ENCODE measurements at regions not wholly inside any gene's neighbourhood (a gene's known extent, or its start where the extent isn't known, plus 50 kb on each side); places are given as distances from the start of the nearest gene placed in this dataset.
A peak's percentile ranks its signal among the peaks of the same experiment; 100 is the strongest.

GRCh38 chr9:107548298-107549142, 59.0 kb upstream of the KLF4 start:
- no peak overlapping the region for H3K4me3 ChIP-seq (ENCODE audit: control insufficient read depth in 1 of 7, extremely low read depth in 1 of 7, insufficient read depth in 4 of 7, low read depth in 2 of 7, low read length in 6 of 7)
- H3K9me3 ChIP-seq (ENCODE audit: control extremely low read depth in 1 of 5, control insufficient read depth in 4 of 5, insufficient read depth in 2 of 5, low read depth in 1 of 5, low read length in 4 of 5): no peaks in the 10 kb centered on the region
- no peak overlapping the region for H3K27ac ChIP-seq (ENCODE audit: insufficient read depth in 1 of 2, low read depth in 1 of 2, low read length in 2 of 2, poor library complexity in 1 of 2, severe bottlenecking in 2 of 2)
- H3K27me3 ChIP-seq (replicated peaks in 2 of 5; ENCODE audit: control insufficient read depth in 4 of 5, insufficient read depth in 5 of 5, low read length in 4 of 5): no peaks in the 10 kb centered on the region
- ChIA-PET POLR2A (no interaction called here), CTCF (no interaction called here)
- 82% methylated on average over 7 of the region's 10 CpGs for WGBS (ENCODE audit: insufficient coverage)
- peak; percentile 2 to 56 (median 42) for DNase-seq
- H3K36me3 ChIP-seq (ENCODE audit: control insufficient read depth in 4 of 4, insufficient read depth in 4 of 4, low read length in 3 of 4): no peaks in the 10 kb centered on the region
- H3K4me1 ChIP-seq (ENCODE audit: control extremely low read depth in 1 of 4, control insufficient read depth in 4 of 4, insufficient read depth in 4 of 4, low read length in 3 of 4): peaks cover 0 to 7% (median 1%) of the 10 kb centered on the region in 4 experiments

- no peak for DNase-seq
- ChIA-PET POLR2A (no interaction called here), CTCF (no interaction called here)
- no peaks in the 10 kb centered on the region for H3K9me3 ChIP-seq (ENCODE audit: control extremely low read depth in 1 of 5, control insufficient read depth in 4 of 5, insufficient read depth in 2 of 5, low read depth in 1 of 5, low read length in 4 of 5)
- peaks cover 0 to 7% (median 1%) of the 10 kb centered on the region in 4 experiments for H3K4me1 ChIP-seq (ENCODE audit: control extremely low read depth in 1 of 4, control insufficient read depth in 4 of 4, insufficient read depth in 4 of 4, low read length in 3 of 4)
- H3K4me3 ChIP-seq (ENCODE audit: control insufficient read depth in 1 of 7, extremely low read depth in 1 of 7, insufficient read depth in 4 of 7, low read depth in 2 of 7, low read length in 6 of 7): no peak overlapping the region
- no peaks in the 10 kb centered on the region for H3K27me3 ChIP-seq (replicated peaks in 2 of 5; ENCODE audit: control insufficient read depth in 4 of 5, insufficient read depth in 5 of 5, low read length in 4 of 5)
- no peaks in the 10 kb centered on the region for H3K36me3 ChIP-seq (ENCODE audit: control insufficient read depth in 4 of 4, insufficient read depth in 4 of 4, low read length in 3 of 4)
- WGBS (ENCODE audit: insufficient coverage): 46% methylated on average over 3 of the region's 3 CpGs
- no peak overlapping the region for H3K27ac ChIP-seq (ENCODE audit: insufficient read depth in 1 of 2, low read depth in 1 of 2, low read length in 2 of 2, poor library complexity in 1 of 2, severe bottlenecking in 2 of 2)
Measured at GRCh38 chr9:107547772-107548297, 58.3 kb upstream of the KLF4 start.

- H3K4me3 ChIP-seq (ENCODE audit: control insufficient read depth in 1 of 7, extremely low read depth in 1 of 7, insufficient read depth in 4 of 7, low read depth in 2 of 7, low read length in 6 of 7): no peak overlapping the region
- no peak overlapping the region for H3K27ac ChIP-seq (ENCODE audit: insufficient read depth in 1 of 2, low read depth in 1 of 2, low read length in 2 of 2, poor library complexity in 1 of 2, severe bottlenecking in 2 of 2)
- no peak for DNase-seq
- WGBS (ENCODE audit: insufficient coverage): no CpG with 5 or more reads among the region's 2 CpGs
- peaks cover 0 to 7% (median 1%) of the 10 kb centered on the region in 4 experiments for H3K4me1 ChIP-seq (ENCODE audit: control extremely low read depth in 1 of 4, control insufficient read depth in 4 of 4, insufficient read depth in 4 of 4, low read length in 3 of 4)
- POLR2A ChIA-PET: no interaction called here
- H3K9me3 ChIP-seq (ENCODE audit: control extremely low read depth in 1 of 5, control insufficient read depth in 4 of 5, insufficient read depth in 2 of 5, low read depth in 1 of 5, low read length in 4 of 5): no peaks in the 10 kb centered on the region
- CTCF ChIA-PET: no interaction called here
- no peaks in the 10 kb centered on the region for H3K27me3 ChIP-seq (replicated peaks in 2 of 5; ENCODE audit: control insufficient read depth in 4 of 5, insufficient read depth in 5 of 5, low read length in 4 of 5)
- no peaks in the 10 kb centered on the region for H3K36me3 ChIP-seq (ENCODE audit: control insufficient read depth in 4 of 4, insufficient read depth in 4 of 4, low read length in 3 of 4)
Measured at GRCh38 chr9:107547303-107547702, 57.7 kb upstream of the KLF4 start.

GRCh38 chr9:107546859-107547258, 57.3 kb upstream of the KLF4 start:
- Histone ChIP-seq H3K4me1 (ENCODE audit: control extremely low read depth in 1 of 4, control insufficient read depth in 4 of 4, insufficient read depth in 4 of 4, low read length in 3 of 4) (peaks cover 0 to 7% (median 1%) of the 10 kb centered on the region in 4 experiments), H3K27ac (ENCODE audit: insufficient read depth in 1 of 2, low read depth in 1 of 2, low read length in 2 of 2, poor library complexity in 1 of 2, severe bottlenecking in 2 of 2) (no peak overlapping the region), H3K9me3 (ENCODE audit: control extremely low read depth in 1 of 5, control insufficient read depth in 4 of 5, insufficient read depth in 2 of 5, low read depth in 1 of 5, low read length in 4 of 5) (no peaks in the 10 kb centered on the region), H3K27me3 (replicated peaks in 2 of 5; ENCODE audit: control insufficient read depth in 4 of 5, insufficient read depth in 5 of 5, low read length in 4 of 5) (no peaks in the 10 kb centered on the region), H3K4me3 (ENCODE audit: control insufficient read depth in 1 of 7, extremely low read depth in 1 of 7, insufficient read depth in 4 of 7, low read depth in 2 of 7, low read length in 6 of 7) (no peak overlapping the region), H3K36me3 (ENCODE audit: control insufficient read depth in 4 of 4, insufficient read depth in 4 of 4, low read length in 3 of 4) (no peaks in the 10 kb centered on the region)
- ChIA-PET CTCF (no interaction called here), POLR2A (no interaction called here)
- DNase-seq: no peak

GRCh38 chr9:107545036-107545435, 55.5 kb upstream of the KLF4 start:
- no peak overlapping the region for H3K27ac ChIP-seq (ENCODE audit: insufficient read depth in 1 of 2, low read depth in 1 of 2, low read length in 2 of 2, poor library complexity in 1 of 2, severe bottlenecking in 2 of 2)
- no peak for DNase-seq
- 100% methylated on average over 2 of the region's 3 CpGs for WGBS (ENCODE audit: insufficient coverage)
- no peaks in the 10 kb centered on the region for H3K9me3 ChIP-seq (ENCODE audit: control extremely low read depth in 1 of 5, control insufficient read depth in 4 of 5, insufficient read depth in 2 of 5, low read depth in 1 of 5, low read length in 4 of 5)
- ChIA-PET CTCF (no interaction called here), POLR2A (no interaction called here)
- no peak overlapping the region for H3K4me3 ChIP-seq (ENCODE audit: control insufficient read depth in 1 of 7, extremely low read depth in 1 of 7, insufficient read depth in 4 of 7, low read depth in 2 of 7, low read length in 6 of 7)
- peaks cover 0 to 7% (median 1%) of the 10 kb centered on the region in 4 experiments for H3K4me1 ChIP-seq (ENCODE audit: control extremely low read depth in 1 of 4, control insufficient read depth in 4 of 4, insufficient read depth in 4 of 4, low read length in 3 of 4)
- H3K36me3 ChIP-seq (ENCODE audit: control insufficient read depth in 4 of 4, insufficient read depth in 4 of 4, low read length in 3 of 4): no peaks in the 10 kb centered on the region
- H3K27me3 ChIP-seq (replicated peaks in 2 of 5; ENCODE audit: control insufficient read depth in 4 of 5, insufficient read depth in 5 of 5, low read length in 4 of 5): no peaks in the 10 kb centered on the region

- DNase-seq: no peak
- Histone ChIP-seq H3K36me3 (ENCODE audit: control insufficient read depth in 4 of 4, insufficient read depth in 4 of 4, low read length in 3 of 4) (no peaks in the 10 kb centered on the region), H3K27ac (ENCODE audit: insufficient read depth in 1 of 2, low read depth in 1 of 2, low read length in 2 of 2, poor library complexity in 1 of 2, severe bottlenecking in 2 of 2) (no peak overlapping the region), H3K4me1 (ENCODE audit: control extremely low read depth in 1 of 4, control insufficient read depth in 4 of 4, insufficient read depth in 4 of 4, low read length in 3 of 4) (no peaks in the 10 kb centered on the region), H3K4me3 (ENCODE audit: control insufficient read depth in 1 of 7, extremely low read depth in 1 of 7, insufficient read depth in 4 of 7, low read depth in 2 of 7, low read length in 6 of 7) (no peak overlapping the region), H3K9me3 (ENCODE audit: control extremely low read depth in 1 of 5, control insufficient read depth in 4 of 5, insufficient read depth in 2 of 5, low read depth in 1 of 5, low read length in 4 of 5) (no peaks in the 10 kb centered on the region), H3K27me3 (replicated peaks in 2 of 5; ENCODE audit: control insufficient read depth in 4 of 5, insufficient read depth in 5 of 5, low read length in 4 of 5) (no peaks in the 10 kb centered on the region)
- CTCF ChIA-PET: no interaction called here
- POLR2A ChIA-PET: no interaction called here
- 90% methylated on average over 2 of the region's 4 CpGs for WGBS (ENCODE audit: insufficient coverage)
Measured at GRCh38 chr9:107542411-107543157, 53.0 kb upstream of the KLF4 start.

- ChIA-PET CTCF (interaction anchor here (1.2 kb wide), 1 partner anchor 13 kb away, joined by 4 read pairs; no protein-coding TSS in a partner anchor), POLR2A (no interaction called here)
- no peaks in the 10 kb centered on the region for H3K27me3 ChIP-seq (replicated peaks in 2 of 5; ENCODE audit: control insufficient read depth in 4 of 5, insufficient read depth in 5 of 5, low read length in 4 of 5)
- H3K9me3 ChIP-seq (ENCODE audit: control extremely low read depth in 1 of 5, control insufficient read depth in 4 of 5, insufficient read depth in 2 of 5, low read depth in 1 of 5, low read length in 4 of 5): no peaks in the 10 kb centered on the region
- H3K36me3 ChIP-seq (ENCODE audit: control insufficient read depth in 4 of 4, insufficient read depth in 4 of 4, low read length in 3 of 4): no peaks in the 10 kb centered on the region
- DNase-seq: no peak
- H3K4me3 ChIP-seq (ENCODE audit: control insufficient read depth in 1 of 7, extremely low read depth in 1 of 7, insufficient read depth in 4 of 7, low read depth in 2 of 7, low read length in 6 of 7): no peak overlapping the region
- 94% methylated on average over 2 of the region's 2 CpGs for WGBS (ENCODE audit: insufficient coverage)
- H3K4me1 ChIP-seq (ENCODE audit: control extremely low read depth in 1 of 4, control insufficient read depth in 4 of 4, insufficient read depth in 4 of 4, low read length in 3 of 4): no peaks in the 10 kb centered on the region
- no peak overlapping the region for H3K27ac ChIP-seq (ENCODE audit: insufficient read depth in 1 of 2, low read depth in 1 of 2, low read length in 2 of 2, poor library complexity in 1 of 2, severe bottlenecking in 2 of 2)
Measured at GRCh38 chr9:107541523-107541922, 52.0 kb upstream of the KLF4 start.

Measured in common myeloid progenitor, CD34-positive (primary cell).